Thyroid gland (tissue), 1 donor: ENCODE measurements at regions not wholly inside any gene's neighbourhood (a gene's known extent, or its start where the extent isn't known, plus 50 kb on each side); places are given as distances from the start of the nearest gene placed in this dataset. TPM values are rescaled to one million over a fixed set of nuclear protein-coding genes. Genes with fewer than 3 reads are reported as not detected.

Experiments
- small RNA-seq: library from RNA; depleted of rRNA; stranded (forward); fragments of <200 nt; gene quantifications from one replicate; pipeline ENCODE3, GENCODE V24; 2016

Small RNAs in the stretch of these regions (small RNA-seq; reads per million reads assigned to genes)
- gene AC013262.1 (not detected), gene AC138623.1 (not detected), gene RF00019 (not detected), gene RN7SL201P (not detected), gene RNA5SP99 (0.47 reads per million), gene RNU6-1312P (not detected), gene RNU6-685P (not detected), gene RPL37P10 (not detected)
